Muscle of leg (tissue), 3 donors: ENCODE measurements at regions not wholly inside any gene's neighbourhood (a gene's known extent, or its start where the extent isn't known, plus 50 kb on each side); places are given as distances from the start of the nearest gene placed in this dataset.
"Not testable (repeated sequence)": the region's sequence is repeated elsewhere in the genome, so short reads cannot be mapped to it uniquely, and the experiment has no call there.

Experiments used
- DNase-seq: peaks from one replicate; pipeline ENCODE4 v3.0.0; 2013
- H3K27ac ChIP-seq: one replicate; pipeline ENCODE4 v1.5.1; 2013; ENCODE audit warnings: mild to moderate bottlenecking, low read length, control low read depth
- H3K27me3 ChIP-seq: one replicate; pipeline ENCODE4 v1.6.1; 2013; ENCODE audit warnings: low read length; ENCODE audit not compliant: control insufficient read depth, insufficient read depth
- H3K36me3 ChIP-seq: one replicate; pipeline ENCODE4 v1.6.1; 2013; ENCODE audit warnings: low read length; ENCODE audit not compliant: control insufficient read depth, insufficient read depth
- H3K4me1 ChIP-seq: one replicate; pipeline ENCODE4 v1.6.1; 2013; ENCODE audit warnings: low read length; ENCODE audit not compliant: control insufficient read depth, insufficient read depth
- H3K4me3 ChIP-seq: one replicate; pipeline ENCODE4 v1.5.1; 2013; ENCODE audit warnings: low read length, control low read depth
- H3K9me3 ChIP-seq: replicated peaks from 2 replicates; pipeline ENCODE4 v1.6.1; 2013; ENCODE audit warnings: low read depth, low read length; ENCODE audit not compliant: control insufficient read depth
- WGBS: methylation state at CpG from one replicate; pipeline ENCODE4 v1.1.5; 2013; ENCODE audit warnings: missing lambda C conversion rate; ENCODE audit not compliant: insufficient coverage; 5-methylcytosine and 5-hydroxymethylcytosine counted together

- H3K4me1 ChIP-seq, result no peaks in the 10 kb centered on the region
- peak; percentile 1 for DNase-seq
- no peak overlapping the region for H3K4me3 ChIP-seq
- no peaks in the 10 kb centered on the region for H3K27me3 ChIP-seq
- H3K27ac ChIP-seq, result no peak overlapping the region
- no peaks in the 10 kb centered on the region for H3K36me3 ChIP-seq
- no peaks in the 10 kb centered on the region for H3K9me3 ChIP-seq
- 51% methylated on average over 2 of the region's 6 CpGs for WGBS
Measured at GRCh38 chr9:73916016-73916673, 581.0 kb upstream of the RORB start.

- no peaks in the 10 kb centered on the region for H3K9me3 ChIP-seq
- no CpG with 5 or more reads among the region's 3 CpGs for WGBS
- no peak overlapping the region for H3K4me3 ChIP-seq
- no peaks in the 10 kb centered on the region for H3K27me3 ChIP-seq
- no peak for DNase-seq
- H3K27ac ChIP-seq, result no peak overlapping the region
- H3K36me3 ChIP-seq, result no peaks in the 10 kb centered on the region
- H3K4me1 ChIP-seq, result no peaks in the 10 kb centered on the region
Measured at GRCh38 chr9:73919712-73920111, 577.4 kb upstream of the RORB start.

GRCh38 chr9:73923796-73924195 lies 573.3 kb upstream of the RORB start:
- Histone ChIP-seq H3K9me3 (no peaks in the 10 kb centered on the region), H3K4me1 (no peaks in the 10 kb centered on the region), H3K36me3 (no peaks in the 10 kb centered on the region), H3K27me3 (no peaks in the 10 kb centered on the region), H3K4me3 (no peak overlapping the region), H3K27ac (no peak overlapping the region)
- DNase-seq, result no peak
- WGBS, result no CpG with 5 or more reads among the region's 4 CpGs

- no CpG with 5 or more reads among the region's 4 CpGs for WGBS
- no peaks in the 10 kb centered on the region for H3K36me3 ChIP-seq
Measured at GRCh38 chr9:73951147-73951546, 546.0 kb upstream of the RORB start.

GRCh38 chr9:73962792-73963191 lies 534.3 kb upstream of the RORB start:
- no peaks in the 10 kb centered on the region for H3K4me1 ChIP-seq
- H3K27ac ChIP-seq, result no peak overlapping the region
- no peak for DNase-seq
- 58% methylated on average over 1 of the region's 4 CpGs for WGBS
- no peaks in the 10 kb centered on the region for H3K27me3 ChIP-seq
- H3K4me3 ChIP-seq, result no peak overlapping the region
- no peaks in the 10 kb centered on the region for H3K36me3 ChIP-seq
- no peaks in the 10 kb centered on the region for H3K9me3 ChIP-seq

More at GRCh38 chr9:73951147-73951546, 546.0 kb upstream of the RORB start:
- Histone ChIP-seq H3K4me1 (no peaks in the 10 kb centered on the region), H3K4me3 (no peak overlapping the region), H3K9me3 (no peaks in the 10 kb centered on the region), H3K27me3 (no peaks in the 10 kb centered on the region), H3K27ac (no peak overlapping the region)
- DNase-seq, result no peak

- Histone ChIP-seq H3K9me3 (peaks cover 12% of the 10 kb centered on the region), H3K27ac (no peak overlapping the region), H3K36me3 (no peaks in the 10 kb centered on the region), H3K4me3 (no peak overlapping the region), H3K4me1 (no peaks in the 10 kb centered on the region), H3K27me3 (no peaks in the 10 kb centered on the region)
- DNase-seq, result no peak
- 92% methylated on average over 1 of the region's 1 CpG for WGBS
Measured at GRCh38 chr9:73969936-73970335, 527.2 kb upstream of the RORB start.

GRCh38 chr9:73976424-73976823 lies 520.7 kb upstream of the RORB start:
- H3K9me3 ChIP-seq, H3K4me3 ChIP-seq, H3K36me3 ChIP-seq, H3K27me3 ChIP-seq, DNase-seq, H3K4me1 ChIP-seq, H3K27ac ChIP-seq: not testable (repeated sequence)
- no CpG with 5 or more reads among the region's 3 CpGs for WGBS

GRCh38 chr9:73979894-73980264 lies 517.3 kb upstream of the RORB start:
- no CpG with 5 or more reads among the region's 3 CpGs for WGBS
- Histone ChIP-seq H3K27ac (no peak overlapping the region), H3K27me3 (no peaks in the 10 kb centered on the region), H3K4me1 (no peaks in the 10 kb centered on the region), H3K36me3 (no peaks in the 10 kb centered on the region), H3K4me3 (no peak overlapping the region), H3K9me3 (peaks cover 5% of the 10 kb centered on the region)
- no peak for DNase-seq

GRCh38 chr9:73980754-73981153 lies 516.4 kb upstream of the RORB start:
- Histone ChIP-seq H3K4me3 (no peak overlapping the region), H3K27ac (no peak overlapping the region), H3K36me3 (no peaks in the 10 kb centered on the region), H3K9me3 (peaks cover 7% of the 10 kb centered on the region), H3K27me3 (no peaks in the 10 kb centered on the region), H3K4me1 (no peaks in the 10 kb centered on the region)
- no peak for DNase-seq

- Histone ChIP-seq H3K27me3 (no peaks in the 10 kb centered on the region), H3K4me3 (no peak overlapping the region), H3K36me3 (no peaks in the 10 kb centered on the region), H3K4me1 (no peaks in the 10 kb centered on the region), H3K9me3 (peaks cover 9% of the 10 kb centered on the region), H3K27ac (no peak overlapping the region)
- DNase-seq, result no peak
- WGBS, result no CpG with 5 or more reads among the region's 4 CpGs
Measured at GRCh38 chr9:73981405-73981804, 515.7 kb upstream of the RORB start.

- Histone ChIP-seq H3K4me1 (no peaks in the 10 kb centered on the region), H3K36me3 (no peaks in the 10 kb centered on the region), H3K4me3 (no peak overlapping the region), H3K27ac (no peak overlapping the region), H3K27me3 (no peaks in the 10 kb centered on the region), H3K9me3 (no peaks in the 10 kb centered on the region)
- no peak for DNase-seq
- no CpG with 5 or more reads among the region's 2 CpGs for WGBS
Measured at GRCh38 chr9:73995836-73996235, 501.3 kb upstream of the RORB start.
